ENCODE measurements at regions not wholly inside any gene's neighbourhood (a gene's known extent, or its start where the extent isn't known, plus 50 kb on each side); places are given as distances from the start of the nearest gene placed in this dataset.
"Not testable (repeated sequence)": the region's sequence is repeated elsewhere in the genome, so short reads cannot be mapped to it uniquely, and the experiment has no call there.

DNA sequence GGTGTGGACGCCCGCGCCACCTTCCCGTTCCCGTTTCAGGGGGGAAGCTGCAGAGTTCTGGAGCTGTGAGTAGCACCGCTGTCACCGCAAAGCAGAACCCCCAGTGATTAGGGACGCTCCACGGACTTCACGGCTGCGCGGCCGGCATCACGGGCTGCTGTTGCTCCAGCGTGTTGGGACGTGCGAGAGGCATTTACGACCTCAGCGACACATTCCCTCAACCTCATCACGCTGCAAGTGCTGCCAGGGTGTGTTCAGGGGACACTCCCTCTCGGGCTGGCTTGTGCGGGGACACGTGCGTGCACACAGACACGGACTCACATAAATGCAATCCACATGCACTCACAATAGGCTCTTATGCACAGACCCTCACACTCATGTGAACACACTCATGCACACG is 187.9 kb downstream of the NPIPB11 start:
- not testable (repeated sequence) for DNase-seq (ENCODE audit: low read depth)

DNA sequence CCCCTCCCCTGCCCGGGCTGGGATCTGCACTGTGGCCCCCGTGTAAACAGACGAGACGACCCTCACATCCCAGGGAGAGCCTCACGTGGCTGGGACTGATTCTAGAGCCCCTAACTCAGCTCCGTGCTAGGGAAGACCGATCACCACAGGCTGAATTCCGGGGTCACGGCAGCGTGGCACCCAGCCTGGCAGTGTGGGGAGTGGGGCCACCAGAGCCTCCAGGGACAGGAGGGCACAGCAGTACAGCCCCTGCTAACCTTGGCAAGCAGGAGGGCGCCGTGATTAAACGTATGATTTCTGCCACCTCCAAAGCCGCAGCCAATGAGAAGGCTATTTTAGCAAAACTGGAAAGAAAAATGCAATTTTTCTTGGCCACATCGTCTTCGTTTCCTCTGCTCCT is 188.3 kb downstream of the NPIPB11 start:
- DNase-seq (ENCODE audit: low read depth): not testable (repeated sequence)

DNA sequence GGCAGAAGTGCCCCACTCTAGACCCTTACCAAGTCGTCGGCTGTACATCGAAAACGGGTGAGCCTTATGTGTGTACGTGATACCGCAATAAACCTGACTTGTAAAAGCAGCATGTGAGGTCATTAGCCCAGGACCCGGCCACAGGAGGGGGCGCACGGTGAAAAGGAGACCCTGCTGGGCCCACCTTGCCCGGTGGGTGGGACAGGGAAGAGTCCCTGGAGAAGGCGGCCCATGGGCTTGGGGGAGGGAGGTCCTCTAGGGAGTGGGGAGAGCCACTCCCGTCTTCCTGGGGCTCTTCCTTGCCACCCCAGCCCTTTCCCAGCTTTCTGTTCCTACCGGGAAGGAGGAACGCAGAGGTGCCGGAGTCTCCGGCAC is 188.8 kb downstream of the NPIPB11 start:
- not testable (repeated sequence) for DNase-seq (ENCODE audit: low read depth)

DNA sequence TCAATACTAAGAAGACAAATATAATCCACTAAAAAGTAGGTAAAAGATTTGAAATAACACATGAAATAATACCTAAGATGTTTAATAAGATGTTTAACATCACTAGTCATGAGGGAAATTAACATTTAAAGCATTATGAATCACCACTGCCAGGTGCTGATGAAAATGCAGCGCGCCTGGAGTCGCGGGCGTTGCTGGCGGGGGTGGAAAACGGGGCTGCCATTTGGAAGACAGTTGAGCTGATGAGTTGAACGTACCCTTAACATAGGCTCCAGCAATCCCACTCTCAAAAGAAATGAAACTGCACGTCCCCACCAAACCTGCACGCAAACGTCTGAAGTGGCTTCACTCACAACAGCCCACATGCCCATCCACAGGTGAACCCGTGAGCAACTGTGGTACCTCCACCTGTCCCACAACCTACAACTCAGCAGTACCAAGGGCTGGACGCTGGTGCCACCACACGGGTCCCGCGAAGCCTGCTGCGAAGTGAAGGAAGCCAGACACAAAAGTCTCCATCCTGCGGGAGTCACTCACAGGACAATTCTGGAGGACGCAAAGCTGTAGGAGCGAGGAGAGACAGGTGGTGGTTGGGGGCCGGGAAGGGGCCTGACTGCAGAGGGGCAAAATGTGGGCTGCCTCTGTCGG is 189.3 kb downstream of the NPIPB11 start:
- DNase-seq (ENCODE audit: low read depth): not testable (repeated sequence)

DNA sequence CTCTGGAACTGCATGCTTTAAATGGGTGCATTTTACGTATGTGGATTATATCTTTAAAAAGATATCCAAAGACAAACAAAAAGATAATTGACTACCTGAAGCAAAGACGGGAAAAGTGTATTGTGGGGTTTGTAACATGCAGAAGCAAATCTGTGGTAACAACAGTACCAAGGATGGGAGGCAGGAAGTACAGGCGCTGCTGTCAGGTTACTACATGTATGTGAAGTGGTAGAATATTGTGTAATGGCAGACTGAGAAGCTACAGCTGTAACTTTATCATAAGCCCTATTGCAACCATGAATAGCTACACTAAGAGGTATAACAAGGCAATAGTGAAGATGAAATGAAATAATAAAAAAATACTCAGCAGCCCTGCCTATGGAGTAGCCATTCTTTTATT is 192.7 kb downstream of the NPIPB11 start:
- DNase-seq (ENCODE audit: low read depth): not testable (repeated sequence)

DNA sequence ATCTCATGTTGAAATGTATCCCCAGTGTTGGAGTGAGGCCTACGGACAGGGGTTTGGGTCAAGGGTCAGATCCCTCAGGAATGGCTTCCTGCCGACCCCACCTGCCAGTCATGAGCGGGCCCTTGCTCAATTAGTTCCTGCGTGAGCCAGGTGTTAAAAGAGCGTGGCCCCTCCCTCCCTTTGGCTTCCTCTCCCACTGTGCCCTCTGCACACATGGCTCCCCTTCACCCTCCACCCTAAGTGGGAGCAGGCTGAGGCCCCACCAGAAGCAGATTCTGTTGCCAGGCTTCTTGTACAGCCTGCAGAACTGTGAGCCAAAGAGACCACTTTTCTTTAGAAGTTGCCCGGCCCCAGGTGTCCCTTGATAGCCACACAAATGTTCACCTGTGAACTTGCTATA is 193.3 kb downstream of the NPIPB11 start:
- DNase-seq (ENCODE audit: low read depth): not testable (repeated sequence)

DNA sequence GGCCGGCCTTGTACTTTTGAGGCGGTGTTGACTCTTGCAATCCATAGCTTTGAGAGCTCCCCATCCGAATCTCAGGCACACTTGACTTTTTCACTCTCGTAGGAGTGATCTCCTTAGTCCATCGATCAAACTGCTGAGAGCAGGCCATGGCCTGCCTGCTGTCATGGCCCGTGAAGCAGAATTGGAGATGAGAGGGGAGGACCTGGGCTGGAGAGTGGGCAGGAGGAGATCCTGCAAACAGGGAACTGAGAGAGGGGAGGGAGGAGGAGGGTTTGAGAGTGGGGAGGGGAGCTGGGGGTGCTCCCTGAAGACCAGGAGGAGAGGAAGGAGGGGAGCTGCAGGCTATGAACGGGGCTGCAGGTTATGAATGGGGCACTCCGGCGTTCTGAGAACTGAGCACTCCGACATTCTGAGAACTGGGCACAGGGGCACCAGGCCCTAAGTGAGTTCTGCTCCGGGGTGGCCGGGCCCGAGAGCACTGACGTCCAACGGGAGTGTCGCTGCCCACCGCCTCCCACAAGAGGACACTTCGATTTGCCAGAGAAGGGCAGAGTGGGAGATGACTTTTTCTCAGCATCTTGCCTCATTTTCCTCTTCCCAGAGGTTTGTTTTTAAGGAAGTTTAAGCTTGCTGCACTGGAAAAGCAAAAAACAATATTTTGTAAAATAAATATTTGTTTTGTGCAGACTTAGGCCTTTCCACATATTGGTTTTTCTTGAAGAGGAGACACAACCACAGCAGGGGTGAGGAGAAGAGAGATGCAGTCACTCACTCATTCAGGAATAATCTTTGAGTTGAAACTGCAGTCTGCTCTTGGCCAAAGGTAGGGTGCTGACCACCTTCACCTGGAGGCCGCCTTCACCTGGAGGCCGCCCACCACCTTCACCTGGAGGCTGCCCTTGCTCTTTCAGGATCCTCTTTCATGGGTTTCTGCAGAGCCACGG is 194.2 kb downstream of the NPIPB11 start:
- DNase-seq (ENCODE audit: low read depth): not testable (repeated sequence)

DNA sequence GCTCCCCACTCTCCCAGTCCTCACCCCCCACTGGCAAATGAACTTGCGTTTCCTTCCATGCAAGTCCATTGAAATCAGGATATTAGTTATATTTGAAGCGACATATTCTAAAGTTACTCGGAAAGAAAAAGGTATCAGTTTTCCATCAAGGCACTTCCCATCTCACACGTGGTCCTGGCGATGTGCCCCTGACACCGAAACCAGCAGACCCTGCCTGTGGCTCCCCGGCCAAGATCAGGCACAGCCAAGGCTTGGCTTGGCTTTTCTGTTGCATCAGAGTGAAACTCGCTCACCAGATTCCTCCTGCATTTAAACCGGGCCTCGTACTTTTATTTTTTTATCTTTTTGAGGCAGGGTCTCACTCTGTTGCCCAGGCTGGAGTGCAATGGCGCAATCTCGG is 195.1 kb downstream of the NPIPB11 start:
- not testable (repeated sequence) for DNase-seq (ENCODE audit: low read depth)

DNA sequence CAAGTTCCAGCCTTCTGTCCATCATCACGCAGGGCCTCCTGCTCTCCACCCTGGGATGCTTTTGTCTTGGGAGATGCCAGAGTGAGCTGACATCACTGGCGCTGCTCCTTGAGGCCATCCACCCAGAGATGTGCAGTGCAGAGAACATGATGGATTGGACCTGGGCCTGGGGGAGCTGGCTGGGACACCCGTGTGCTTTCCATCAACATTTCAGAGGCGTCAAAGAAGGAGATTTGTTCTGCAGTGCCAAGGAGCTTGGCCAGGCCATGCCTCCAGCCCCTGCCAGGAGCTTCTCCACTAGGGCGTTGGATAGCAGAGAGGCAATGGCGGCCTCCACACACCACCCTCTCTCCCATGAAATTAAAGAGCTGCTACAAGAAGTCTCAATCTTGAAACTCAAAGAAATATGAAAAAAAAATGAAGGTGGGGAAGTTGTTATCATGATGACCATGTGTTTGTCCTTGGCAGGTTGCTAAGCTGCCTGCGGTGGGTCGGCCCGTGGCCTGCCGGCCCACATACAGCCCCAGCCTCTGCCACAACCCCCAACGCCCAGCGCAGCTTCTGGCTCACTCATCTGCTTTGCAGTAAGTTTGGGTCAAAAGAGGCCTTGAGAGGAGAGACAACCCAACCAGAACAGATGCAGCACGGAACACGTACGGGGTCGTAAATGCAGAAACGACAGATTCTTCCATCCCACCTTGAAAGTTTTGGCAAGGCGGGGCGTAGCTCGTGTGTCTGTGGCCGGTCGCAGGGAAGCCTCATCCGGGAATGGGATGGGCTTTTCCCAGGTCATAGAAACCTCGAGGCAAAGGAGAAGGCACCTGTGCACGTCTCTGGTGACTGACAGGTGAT is 196.0 kb downstream of the NPIPB11 start:
- not testable (repeated sequence) for DNase-seq (ENCODE audit: low read depth)

DNA sequence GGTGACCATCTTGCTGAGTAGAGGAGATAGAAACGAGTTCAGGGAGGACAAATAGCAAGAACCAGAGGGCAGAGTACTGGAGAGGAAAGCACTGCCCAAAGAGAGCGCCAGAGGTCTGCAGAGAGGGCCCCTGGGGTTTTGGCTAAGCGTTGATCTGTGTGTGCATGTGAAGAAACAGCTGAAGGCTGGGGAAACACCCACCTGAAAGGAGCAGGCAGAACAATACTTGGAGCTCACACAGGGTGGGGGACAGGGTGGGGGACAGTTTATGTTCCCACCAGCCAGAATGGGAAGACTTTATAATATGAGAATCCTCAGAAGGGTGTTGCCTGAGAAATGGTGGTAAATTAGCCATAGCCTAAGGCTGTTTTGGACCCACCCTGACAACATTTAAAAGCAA is 200.4 kb downstream of the NPIPB11 start:
- DNase-seq (ENCODE audit: low read depth): not testable (repeated sequence)

DNA sequence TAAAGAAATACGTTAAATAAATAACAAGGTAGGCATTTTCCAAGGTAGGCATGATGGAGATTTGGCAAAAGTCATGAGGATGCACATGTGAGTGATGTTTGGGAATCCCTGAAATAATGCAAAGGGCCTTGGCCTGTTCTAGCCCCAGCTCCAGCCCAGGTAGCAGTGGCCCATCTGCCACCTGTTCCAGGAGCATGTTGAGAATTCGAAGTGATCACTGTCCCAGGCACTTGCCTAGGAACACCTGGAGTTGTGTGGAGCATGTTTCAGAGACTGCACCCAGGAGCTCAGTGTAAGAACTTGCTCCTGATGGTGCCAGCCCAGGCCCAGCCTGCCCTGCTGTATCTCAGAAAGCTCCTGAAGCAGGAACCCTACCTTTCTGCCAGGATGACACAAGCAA is 201.4 kb downstream of the NPIPB11 start:
- not testable (repeated sequence) for DNase-seq (ENCODE audit: low read depth)

DNA sequence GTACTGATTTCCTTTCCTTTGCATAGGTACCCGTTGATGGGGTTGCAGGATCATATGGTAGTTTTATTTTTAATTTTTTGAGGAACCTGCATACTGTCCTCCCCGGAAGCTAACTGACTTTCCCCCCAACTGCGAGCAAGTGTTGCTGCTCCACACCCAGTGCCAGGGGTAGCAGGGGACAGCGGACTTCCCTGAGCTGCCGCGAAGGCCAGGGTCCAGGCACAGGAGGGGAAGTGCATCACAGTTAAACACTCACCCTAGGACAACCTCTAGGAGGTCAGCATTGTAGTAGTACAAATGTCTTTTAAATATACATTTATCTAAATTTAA is 201.7 kb downstream of the NPIPB11 start:
- no peak for DNase-seq (ENCODE audit: low read depth)

DNA sequence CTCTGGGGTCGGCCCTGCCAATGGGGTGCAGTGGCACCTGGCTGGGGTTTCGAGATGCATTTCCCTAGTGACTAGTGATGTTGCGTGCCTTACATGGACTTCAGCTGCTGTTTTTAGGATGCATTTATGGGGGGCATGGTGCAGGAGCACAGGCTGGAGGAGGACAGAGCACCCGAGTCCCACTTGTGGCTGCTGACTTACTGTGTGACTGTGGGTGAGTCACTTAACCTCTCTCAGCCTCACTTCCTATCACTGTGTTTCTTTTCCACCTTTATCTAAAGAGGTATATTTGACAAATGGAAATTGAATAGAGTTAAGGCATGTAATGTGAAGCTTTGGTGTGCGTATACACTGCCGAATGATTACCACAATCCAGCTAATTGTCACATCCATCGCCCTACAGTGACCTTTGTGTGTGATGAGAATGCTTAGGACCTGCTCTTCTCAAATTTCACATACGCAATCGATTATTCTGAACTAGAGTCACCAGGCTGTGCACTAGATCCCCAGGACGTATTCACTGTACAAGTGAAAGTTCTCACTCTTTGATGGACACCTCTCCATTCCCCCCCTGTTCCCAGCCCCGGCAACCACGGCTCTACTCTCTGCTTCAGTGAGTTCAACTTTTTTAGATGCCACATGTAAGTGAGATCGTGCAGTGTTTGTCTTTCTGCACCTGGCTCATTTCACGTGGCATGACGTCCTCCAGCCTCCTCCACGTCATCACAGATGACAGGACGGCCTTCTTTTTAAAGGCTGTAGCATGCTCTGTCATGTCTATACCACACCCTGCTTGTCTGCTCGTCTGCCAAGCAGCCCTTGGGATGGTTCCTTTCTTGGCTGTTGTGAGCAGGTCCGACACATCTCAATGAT is 202.3 kb downstream of the NPIPB11 start:
- DNase-seq (ENCODE audit: low read depth): peak; percentile 10

DNA sequence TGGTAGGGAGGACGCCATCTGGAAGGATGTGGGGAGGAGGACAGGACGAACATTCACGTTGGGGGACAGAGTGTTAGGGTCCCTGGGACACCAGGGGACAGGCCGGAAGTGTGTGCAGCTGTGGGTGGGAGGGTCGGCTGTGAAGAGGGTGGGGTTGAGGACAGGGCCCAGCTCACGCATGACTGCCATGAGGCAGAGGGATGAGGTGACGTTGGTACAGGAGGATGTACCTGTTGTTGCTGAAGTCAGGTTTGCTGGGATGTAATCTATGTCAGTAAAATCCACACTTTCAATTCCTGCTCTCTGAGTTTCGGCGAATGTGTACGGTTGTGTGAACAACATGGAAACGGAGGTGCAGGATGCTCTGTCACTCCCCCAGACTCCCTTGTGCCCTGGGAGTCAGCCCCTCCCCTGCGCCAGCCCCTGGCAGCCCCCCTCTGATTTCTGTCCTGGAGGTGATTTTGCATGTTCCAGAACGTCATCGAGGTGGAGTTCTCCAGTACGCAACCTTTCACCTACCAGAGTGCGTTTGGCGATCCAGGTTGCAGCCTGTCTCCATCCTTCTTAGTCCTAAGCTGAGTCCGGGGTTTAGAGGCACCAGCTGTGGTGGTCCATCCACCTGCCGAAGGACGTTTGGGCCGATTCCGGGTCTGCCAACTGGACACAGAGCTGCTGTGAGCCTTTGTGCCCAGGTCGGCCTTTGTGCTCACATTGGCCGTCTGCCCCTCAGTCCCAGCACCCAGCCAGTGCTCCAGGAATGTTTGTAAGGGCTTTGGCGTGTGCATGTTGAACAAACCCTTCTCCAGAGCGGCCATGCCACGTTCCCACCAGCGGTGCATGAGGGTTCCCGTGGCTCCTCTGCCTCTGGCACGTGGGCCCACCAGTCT is 203.2 kb downstream of the NPIPB11 start:
- not testable (repeated sequence) for DNase-seq (ENCODE audit: low read depth)

DNA sequence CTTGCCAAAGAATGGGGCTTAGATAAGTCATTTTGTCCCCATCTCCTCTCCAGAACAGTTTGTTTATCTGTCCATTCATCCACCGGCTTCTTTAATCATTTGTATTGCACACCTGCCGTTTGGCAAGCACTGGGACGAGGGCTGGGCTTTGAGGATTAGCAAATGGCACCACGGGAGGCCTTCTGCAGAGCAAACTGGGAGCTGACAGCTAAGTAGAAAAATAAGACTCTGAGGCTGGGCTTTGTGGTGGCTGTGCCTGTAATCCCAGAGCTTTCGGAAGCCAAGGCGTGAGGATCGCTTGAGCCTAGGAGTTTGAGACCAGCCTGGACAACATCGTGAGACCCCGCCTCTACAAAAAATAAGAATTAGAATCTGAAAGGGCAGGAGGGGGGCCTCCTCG is 203.9 kb downstream of the NPIPB11 start:
- not testable (repeated sequence) for DNase-seq (ENCODE audit: low read depth)

DNA sequence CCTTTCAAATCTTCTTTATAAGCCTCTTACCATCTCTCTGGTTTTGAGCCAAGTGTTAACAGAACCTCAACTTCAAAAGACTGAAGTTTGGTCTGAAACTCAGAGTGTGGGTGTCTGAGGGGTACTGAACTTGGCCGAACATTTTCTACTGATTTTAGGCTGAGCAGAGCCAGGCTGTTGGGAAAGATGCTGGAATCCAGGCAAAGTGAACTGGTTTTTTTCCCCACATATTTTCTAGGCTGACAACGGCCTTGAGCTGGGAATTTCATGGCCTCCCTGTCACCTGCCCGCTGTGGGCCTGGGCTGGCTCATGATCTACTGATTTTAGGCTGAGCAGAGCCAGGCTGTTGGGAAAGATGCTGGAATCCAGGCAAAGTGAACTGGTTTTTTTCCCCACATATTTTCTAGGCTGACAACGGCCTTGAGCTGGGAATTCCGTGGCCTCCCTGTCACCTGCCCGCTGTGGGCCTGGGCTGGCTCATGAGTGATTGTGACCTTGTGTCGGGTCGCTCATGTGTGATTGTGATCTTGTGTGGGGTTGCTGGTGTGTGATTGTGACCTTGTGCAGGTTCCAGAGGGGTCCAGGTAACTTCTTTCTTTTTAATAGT is 204.4 kb downstream of the NPIPB11 start:
- not testable (repeated sequence) for DNase-seq (ENCODE audit: low read depth)

DNA sequence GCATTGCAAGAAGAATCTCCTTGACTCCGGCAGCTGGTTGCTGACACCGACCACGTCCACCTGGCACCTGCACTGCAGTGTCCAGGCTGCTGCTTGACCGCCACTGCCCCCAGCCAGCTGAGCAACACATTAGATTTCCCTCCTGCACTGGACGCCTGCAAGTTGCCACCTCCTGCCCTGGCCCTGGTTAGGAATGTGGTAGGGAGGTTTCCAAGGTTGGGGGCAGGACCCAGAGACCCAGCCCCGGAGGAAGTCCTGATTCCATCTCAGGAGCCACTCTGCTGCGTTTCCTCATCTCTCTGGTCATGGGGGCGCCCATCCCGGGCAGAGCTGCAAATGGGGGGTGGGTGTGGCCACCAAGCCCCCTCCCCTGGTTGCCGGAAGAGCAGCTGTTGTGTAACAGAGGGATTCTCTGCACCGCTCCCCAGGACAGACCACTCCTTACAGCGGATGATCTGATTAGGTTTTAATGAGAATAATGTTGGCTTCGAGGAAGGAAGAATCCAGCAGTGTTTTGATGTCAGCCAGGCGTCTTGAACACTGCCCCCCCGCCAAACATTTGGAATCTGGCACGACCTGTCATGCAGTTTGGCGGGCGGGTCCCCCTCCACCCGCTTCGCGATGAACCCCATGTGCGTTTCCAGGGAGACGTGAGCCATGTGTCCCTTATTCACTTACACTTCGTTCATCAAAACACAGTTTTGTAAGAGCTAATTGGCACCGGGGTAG is 205.1 kb downstream of the NPIPB11 start:
- not testable (repeated sequence) for DNase-seq (ENCODE audit: low read depth)

DNA sequence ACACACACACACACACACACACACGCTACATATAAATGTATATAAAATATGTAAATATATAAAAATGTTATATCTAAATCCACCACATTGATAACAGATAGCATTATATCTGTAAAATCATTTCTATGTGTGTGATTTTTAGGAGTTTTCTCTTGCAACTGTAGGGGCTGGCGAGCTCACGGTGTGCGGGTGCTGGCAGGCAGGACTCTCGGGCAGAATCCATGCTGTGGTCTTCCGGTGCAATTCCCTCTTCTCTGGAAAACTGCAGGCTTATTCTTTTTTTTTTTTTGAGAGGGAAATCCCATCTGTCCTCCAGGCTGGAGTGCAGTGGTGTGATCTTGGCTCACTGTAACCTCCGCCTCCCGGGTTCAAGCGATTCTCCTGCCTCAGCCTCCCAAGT is 205.8 kb downstream of the NPIPB11 start:
- DNase-seq (ENCODE audit: low read depth): not testable (repeated sequence)

DNA sequence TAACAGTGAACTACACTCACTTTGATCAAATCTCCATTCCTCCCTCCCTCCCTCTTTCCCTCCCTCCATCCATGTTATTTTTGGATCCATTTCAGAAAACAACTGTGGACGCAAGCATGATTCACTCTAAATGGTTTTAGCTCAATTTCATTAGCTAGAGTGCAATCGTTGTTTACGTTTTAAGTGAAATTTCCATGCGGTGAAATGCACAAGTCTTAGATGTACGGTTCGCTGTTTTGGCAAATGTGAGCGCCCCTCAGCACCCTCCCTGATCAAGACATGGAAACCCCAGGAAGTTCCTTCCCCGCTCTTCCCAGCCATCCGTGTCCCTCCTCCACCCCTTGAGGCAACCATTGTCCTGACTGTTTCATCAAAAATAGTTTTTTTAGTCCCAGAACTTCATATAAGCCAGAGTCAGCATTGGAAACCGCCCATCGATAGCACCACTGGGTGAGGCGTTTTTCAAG is 206.3 kb downstream of the NPIPB11 start:
- peak; percentile 22 for DNase-seq (ENCODE audit: low read depth)

All from ELR (cell line).